Stimulated activated CD8-positive, alpha-beta memory T cell treated with anti-CD3 and anti-CD28 coated beads, Interleukin-2, amount 100 ng/mL, for 1 hour (primary cell): ENCODE measurements at regions not wholly inside any gene's neighbourhood (a gene's known extent, or its start where the extent isn't known, plus 50 kb on each side); places are given as distances from the start of the nearest gene placed in this dataset.

Experiments
- DNase-seq, 2 donors: peaks; one replicate each; pipeline ENCODE4 v3.0.0-alpha.2; 2020; ENCODE audit warnings: low read depth in 2 of 2

- DNase-seq = no peak
These were observed 202.3 kb upstream of the LPP start for GRCh38 chr3:187951452-187952190.

- DNase-seq = no peak
These were observed 201.1 kb upstream of the LPP start for GRCh38 chr3:187952849-187953248.

- DNase-seq = no peak
These were observed 199.5 kb upstream of the LPP start for GRCh38 chr3:187954516-187954872.

- no peak for DNase-seq
These were observed 198.9 kb upstream of the LPP start for GRCh38 chr3:187954873-187955586.

GRCh38 chr3:187955587-187955952, 198.4 kb upstream of the LPP start:
- no peak for DNase-seq

GRCh38 chr3:187957165-187957581, 196.8 kb upstream of the LPP start:
- no peak for DNase-seq

GRCh38 chr3:187957582-187957981, 196.4 kb upstream of the LPP start:
- DNase-seq = no peak

GRCh38 chr3:187958432-187959003, 195.4 kb upstream of the LPP start:
- DNase-seq = peak; percentile 29 to 31

- no peak for DNase-seq
These were observed 193.1 kb upstream of the LPP start for GRCh38 chr3:187960820-187961219.

GRCh38 chr3:187961366-187961765, 192.6 kb upstream of the LPP start:
- DNase-seq = no peak

- no peak for DNase-seq
These were observed 190.8 kb upstream of the LPP start for GRCh38 chr3:187963003-187963676.

GRCh38 chr3:187963677-187964385, 190.1 kb upstream of the LPP start:
- no peak for DNase-seq

GRCh38 chr3:187964760-187965159, 189.2 kb upstream of the LPP start:
- DNase-seq = no peak

- DNase-seq = no peak
These were observed 187.9 kb upstream of the LPP start for GRCh38 chr3:187966096-187966495.

- no peak for DNase-seq
These were observed 187.1 kb upstream of the LPP start for GRCh38 chr3:187966636-187967406.

GRCh38 chr3:187967993-187968392, 186.0 kb upstream of the LPP start:
- no peak for DNase-seq

- no peak for DNase-seq
These were observed 184.9 kb upstream of the LPP start for GRCh38 chr3:187968883-187969580.

- DNase-seq = no peak
These were observed 184.4 kb upstream of the LPP start for GRCh38 chr3:187969581-187969950.

GRCh38 chr3:187970106-187970505, 183.9 kb upstream of the LPP start:
- no peak for DNase-seq

GRCh38 chr3:187971629-187972028, 182.3 kb upstream of the LPP start:
- no peak for DNase-seq

- no peak for DNase-seq
These were observed 181.5 kb upstream of the LPP start for GRCh38 chr3:187972454-187972853.
